Neural cell (in vitro differentiated cells): ENCODE measurements at regions not wholly inside any gene's neighbourhood (a gene's known extent, or its start where the extent isn't known, plus 50 kb on each side); places are given as distances from the start of the nearest gene placed in this dataset.

Source experiments
- H2AFZ ChIP-seq: fragments of 200-600, 300-800 bp; sonication (generic), shearing (Covaris generic); 2 replicates; pipeline ENCODE4 v1.6.0; 2014; ENCODE audit warnings: low read depth, mild to moderate bottlenecking, antibody characterized with exemption, low read length, moderate library complexity
- H3F3A ChIP-seq: fragments of 200-600 bp; shearing (Covaris generic); 2 replicates; pipeline ENCODE4 v1.6.1; 2016; ENCODE audit warnings: mild to moderate bottlenecking, moderate library complexity, mixed read lengths, antibody characterized with exemption, low read length; ENCODE audit not compliant: insufficient read depth, poor library complexity, severe bottlenecking
- H3K27ac ChIP-seq: fragments of 200-600, 300-800 bp; sonication (generic), shearing (Covaris generic); 2 replicates; pipeline ENCODE4 v1.5.1; 2014; ENCODE audit warnings: mild to moderate bottlenecking, low read length, moderate library complexity
- H3K27me3 ChIP-seq: fragments of 300-800, 200-600 bp; sonication (generic), shearing (Covaris generic); 2 replicates; pipeline ENCODE4 v1.6.0; 2014; ENCODE audit warnings: mild to moderate bottlenecking, low read depth, low read length, moderate library complexity; ENCODE audit not compliant: insufficient read depth
- H3K36me3 ChIP-seq: fragments of 300-800, 200-600 bp; sonication (generic), shearing (Covaris generic); 2 replicates; pipeline ENCODE4 v1.5.1; 2014; ENCODE audit warnings: mild to moderate bottlenecking, antibody characterized with exemption, low read length, moderate library complexity; ENCODE audit not compliant: insufficient read depth
- H3K4me2 ChIP-seq: fragments of 300-800, 200-600 bp; sonication (generic), shearing (Covaris generic); 2 replicates; pipeline ENCODE4 v1.6.0; 2014; ENCODE audit warnings: mild to moderate bottlenecking, low read length
- H3K4me3 ChIP-seq: fragments of 300-800, 200-600 bp; sonication (generic), shearing (Covaris generic); 2 replicates; pipeline ENCODE4 v1.5.1; 2014; ENCODE audit warnings: mild to moderate bottlenecking, low read length, moderate library complexity
- H3K79me2 ChIP-seq: fragments of 200-600 bp; shearing (Covaris generic); replicated peaks from 2 replicates; pipeline ENCODE4 v1.6.0; 2014; ENCODE audit warnings: mild to moderate bottlenecking, low read length, moderate library complexity; ENCODE audit not compliant: insufficient read depth
- H3K9ac ChIP-seq: fragments of 300-800, 200-600 bp; sonication (generic), shearing (Covaris generic); 2 replicates; pipeline ENCODE4 v1.6.1; 2016; ENCODE audit warnings: mild to moderate bottlenecking, low read length, mixed read lengths
- H3K9me2 ChIP-seq: fragments of 200-600 bp; shearing (Covaris generic); 2 replicates; pipeline ENCODE4 v1.6.1; 2016; ENCODE audit warnings: mild to moderate bottlenecking, low read length, mixed read lengths; ENCODE audit not compliant: insufficient read depth
- H3K9me3 ChIP-seq: fragments of 200-600, 300-800 bp; sonication (generic), shearing (Covaris generic); 2 replicates; pipeline ENCODE4 v1.6.1; 2016; ENCODE audit warnings: mild to moderate bottlenecking, mixed run types, low read length, moderate library complexity, mixed read lengths
- H4K20me1 ChIP-seq: fragments of 200-600 bp; shearing (Covaris generic); 2 replicates; pipeline ENCODE4 v1.6.1; 2016; ENCODE audit warnings: mild to moderate bottlenecking, mixed run types; ENCODE audit not compliant: insufficient read depth
- CTCF ChIP-seq: fragments of 450-650 bp; IDR thresholded peaks from 2 replicates; pipeline ENCODE4 v1.5.1; 2014; ENCODE audit warnings: antibody characterized with exemption, mild to moderate bottlenecking, moderate library complexity; ENCODE audit not compliant: poor library complexity, severe bottlenecking
- EP300 ChIP-seq: fragments of 450-650 bp; conservative IDR thresholded peaks from 2 replicates; pipeline ENCODE4 v1.6.1; 2014; ENCODE audit warnings: antibody characterized with exemption, mild to moderate bottlenecking, moderate library complexity; ENCODE audit not compliant: poor library complexity, severe bottlenecking
- EZH2 ChIP-seq: fragments of 200-600, 300-800 bp; shearing (Covaris generic), sonication (generic); IDR thresholded peaks from 2 replicates; pipeline ENCODE4 v1.6.1; 2014; ENCODE audit warnings: antibody characterized with exemption, low read length, borderline replicate concordance, mild to moderate bottlenecking; ENCODE audit not compliant: insufficient read depth, poor library complexity, severe bottlenecking
- MXI1 ChIP-seq: fragments of 450-650 bp; conservative IDR thresholded peaks from 2 replicates; pipeline ENCODE4 v1.6.1; 2014; ENCODE audit warnings: antibody characterized with exemption, mild to moderate bottlenecking; ENCODE audit not compliant: poor library complexity, severe bottlenecking
- POLR2AphosphoS5 ChIP-seq: IDR thresholded peaks from 2 replicates; pipeline ENCODE4 v1.6.1; 2012
- RAD21 ChIP-seq: fragments of 450-650 bp; conservative IDR thresholded peaks from 2 replicates; pipeline ENCODE4 v1.6.1; 2014; ENCODE audit warnings: antibody characterized with exemption, mild to moderate bottlenecking, moderate library complexity
- SMC3 ChIP-seq: fragments of 450-650 bp; conservative IDR thresholded peaks from 2 replicates; pipeline ENCODE4 v1.6.1; 2014; ENCODE audit warnings: antibody characterized with exemption, mild to moderate bottlenecking, moderate library complexity; ENCODE audit not compliant: poor library complexity
- TAF1 ChIP-seq: IDR thresholded peaks from 2 replicates; pipeline ENCODE4 v1.6.1; 2012; ENCODE audit warnings: low read depth
- TF ChIP-seq, protein P1 (sequence below): IDR thresholded peaks from 2 replicates; pipeline ENCODE4 v1.6.1; 2012; ENCODE audit warnings: borderline replicate concordance

DNA sequence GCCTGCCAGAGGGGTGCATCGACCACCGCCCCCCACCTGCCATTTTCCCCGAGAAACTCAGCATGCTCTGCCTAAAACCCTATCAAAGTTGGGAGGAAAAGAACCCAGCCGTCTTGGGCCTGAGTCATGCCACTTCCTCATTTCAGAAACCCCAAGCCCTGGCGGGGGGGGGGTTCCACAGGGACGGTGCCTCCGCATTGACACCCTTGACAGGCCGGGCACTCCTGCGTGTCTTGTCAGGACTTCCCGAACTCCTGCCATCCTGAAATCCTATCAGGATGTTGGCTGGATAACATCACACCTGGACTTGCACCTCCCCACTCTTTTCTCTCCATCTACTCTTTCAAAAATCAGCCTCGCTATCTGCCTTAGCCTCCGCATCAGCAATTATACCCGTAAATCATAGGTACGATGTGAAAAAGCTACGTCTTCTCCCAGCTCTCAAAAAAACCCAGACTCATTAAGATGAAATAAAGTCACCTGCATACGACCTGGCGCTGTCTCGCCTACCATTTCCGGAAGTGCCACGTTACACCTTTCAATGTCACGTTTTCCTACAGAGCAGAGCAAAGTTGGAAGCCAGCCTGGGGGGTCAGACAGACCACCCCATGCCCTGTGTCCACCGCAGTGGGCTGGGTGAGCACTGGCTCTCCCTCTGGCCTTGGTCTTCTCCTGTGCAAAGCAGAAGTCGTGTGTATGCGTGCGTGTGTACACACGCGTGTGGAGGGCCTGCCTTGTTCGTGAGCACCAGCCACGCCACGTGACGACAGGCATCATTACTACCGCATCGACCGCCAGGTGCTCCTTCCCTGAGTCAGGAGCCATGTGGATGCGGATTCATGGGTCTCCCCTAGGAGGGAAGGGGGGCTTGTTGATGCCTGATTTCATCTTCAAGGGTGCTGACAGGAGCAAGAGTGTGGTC is 96.7 kb downstream of the RFLNA start:
- Histone ChIP-seq H3K9ac (no peak overlapping the region), H4K20me1 (no peaks in the 10 kb centered on the region), H3F3A (peaks cover 3% of the 10 kb centered on the region), H3K36me3 (no peaks in the 10 kb centered on the region), H3K27ac (no peak overlapping the region), H3K4me2 (no peak overlapping the region), H2AFZ (no peak overlapping the region), H3K4me3 (no peak overlapping the region), H3K9me2 (no peaks in the 10 kb centered on the region), H3K79me2 (no peaks in the 10 kb centered on the region), H3K27me3 (no peaks in the 10 kb centered on the region), H3K9me3 (no peaks in the 10 kb centered on the region)
- TF ChIP-seq TAF1 (no peak), POLR2AphosphoS5 (peak; percentile 39)

- Histone ChIP-seq H3K36me3 (no peaks in the 10 kb centered on the region), H3K27me3 (no peaks in the 10 kb centered on the region), H4K20me1 (no peaks in the 10 kb centered on the region), H3F3A (peaks cover under 1% of the 10 kb centered on the region), H2AFZ (no peak overlapping the region), H3K79me2 (no peaks in the 10 kb centered on the region), H3K9ac (no peak overlapping the region), H3K9me2 (no peaks in the 10 kb centered on the region), H3K9me3 (no peaks in the 10 kb centered on the region), H3K4me3 (no peak overlapping the region), H3K27ac (no peak overlapping the region), H3K4me2 (no peak overlapping the region)
- TF ChIP-seq EP300: no peak
- TF ChIP-seq POLR2AphosphoS5: no peak
- no peak for TF ChIP-seq EZH2
- TF ChIP-seq MXI1: no peak
- no peak for TF ChIP-seq RAD21
These were observed 95.7 kb downstream of the RFLNA start for GRCh38 chr12:124390442-124391097.

DNA sequence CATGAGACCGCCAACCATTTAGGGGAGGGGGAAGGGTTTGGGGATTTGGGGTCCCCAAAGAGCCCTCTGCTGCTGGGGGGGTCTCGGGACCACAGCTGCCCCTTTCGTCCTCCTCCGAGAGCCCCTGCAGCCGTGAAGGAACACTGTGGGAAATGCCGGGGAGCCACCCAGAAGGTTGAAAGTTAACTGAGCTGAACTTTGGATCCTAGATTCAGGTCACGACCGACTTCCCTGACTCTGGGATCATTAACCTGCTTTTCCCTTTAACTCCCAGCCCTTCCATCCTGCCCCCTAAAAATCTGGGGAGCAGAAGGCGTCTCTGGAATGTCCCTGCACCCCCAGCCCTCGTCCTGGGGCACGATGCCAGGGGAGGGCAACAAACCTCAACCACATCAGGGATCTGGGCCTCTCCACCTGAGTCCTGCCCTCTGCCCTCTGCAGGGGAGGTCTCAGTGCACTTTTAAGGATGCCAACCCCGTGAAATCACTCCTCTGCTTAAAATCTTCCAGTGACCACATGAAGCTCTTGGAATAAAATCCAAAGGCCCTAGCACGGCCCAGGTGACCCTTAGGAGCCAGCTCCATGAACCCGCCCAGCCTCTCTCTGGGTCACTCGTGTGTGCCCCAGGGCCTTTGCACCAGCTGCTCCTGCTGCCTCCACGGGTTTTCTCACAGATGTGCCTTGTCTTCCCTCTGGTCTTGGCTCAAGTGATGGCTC is 95.0 kb downstream of the RFLNA start:
- Histone ChIP-seq H2AFZ (no peak overlapping the region), H3K4me3 (peak overlapping the region; percentile 63)
- TF ChIP-seq MXI1 (no peak), EZH2 (no peak), POLR2AphosphoS5 (no peak), RAD21 (no peak), SMC3 (no peak), CTCF (no peak), TAF1 (no peak), EP300 (no peak)
- TF ChIP-seq, protein P1, sequence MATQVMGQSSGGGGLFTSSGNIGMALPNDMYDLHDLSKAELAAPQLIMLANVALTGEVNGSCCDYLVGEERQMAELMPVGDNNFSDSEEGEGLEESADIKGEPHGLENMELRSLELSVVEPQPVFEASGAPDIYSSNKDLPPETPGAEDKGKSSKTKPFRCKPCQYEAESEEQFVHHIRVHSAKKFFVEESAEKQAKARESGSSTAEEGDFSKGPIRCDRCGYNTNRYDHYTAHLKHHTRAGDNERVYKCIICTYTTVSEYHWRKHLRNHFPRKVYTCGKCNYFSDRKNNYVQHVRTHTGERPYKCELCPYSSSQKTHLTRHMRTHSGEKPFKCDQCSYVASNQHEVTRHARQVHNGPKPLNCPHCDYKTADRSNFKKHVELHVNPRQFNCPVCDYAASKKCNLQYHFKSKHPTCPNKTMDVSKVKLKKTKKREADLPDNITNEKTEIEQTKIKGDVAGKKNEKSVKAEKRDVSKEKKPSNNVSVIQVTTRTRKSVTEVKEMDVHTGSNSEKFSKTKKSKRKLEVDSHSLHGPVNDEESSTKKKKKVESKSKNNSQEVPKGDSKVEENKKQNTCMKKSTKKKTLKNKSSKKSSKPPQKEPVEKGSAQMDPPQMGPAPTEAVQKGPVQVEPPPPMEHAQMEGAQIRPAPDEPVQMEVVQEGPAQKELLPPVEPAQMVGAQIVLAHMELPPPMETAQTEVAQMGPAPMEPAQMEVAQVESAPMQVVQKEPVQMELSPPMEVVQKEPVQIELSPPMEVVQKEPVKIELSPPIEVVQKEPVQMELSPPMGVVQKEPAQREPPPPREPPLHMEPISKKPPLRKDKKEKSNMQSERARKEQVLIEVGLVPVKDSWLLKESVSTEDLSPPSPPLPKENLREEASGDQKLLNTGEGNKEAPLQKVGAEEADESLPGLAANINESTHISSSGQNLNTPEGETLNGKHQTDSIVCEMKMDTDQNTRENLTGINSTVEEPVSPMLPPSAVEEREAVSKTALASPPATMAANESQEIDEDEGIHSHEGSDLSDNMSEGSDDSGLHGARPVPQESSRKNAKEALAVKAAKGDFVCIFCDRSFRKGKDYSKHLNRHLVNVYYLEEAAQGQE: no peak

More for the DNA sequence above, 95.0 kb downstream of the RFLNA start:
- Histone ChIP-seq H3K36me3 (no peaks in the 10 kb centered on the region), H3K27ac (no peak overlapping the region), H3K9me2 (no peaks in the 10 kb centered on the region), H3K9ac (no peak overlapping the region), H3K79me2 (no peaks in the 10 kb centered on the region), H3K9me3 (no peaks in the 10 kb centered on the region), H3K4me2 (no peak overlapping the region), H3K27me3 (no peaks in the 10 kb centered on the region), H4K20me1 (no peaks in the 10 kb centered on the region), H3F3A (no peaks in the 10 kb centered on the region)
